ENCODE measurements at regions not wholly inside any gene's neighbourhood (a gene's known extent, or its start where the extent isn't known, plus 50 kb on each side); places are given as distances from the start of the nearest gene placed in this dataset.

GRCh38 chr10:78768876-78769275 lies 299.9 kb upstream of the ZMIZ1 start:
- TF ChIP-seq, protein P1, sequence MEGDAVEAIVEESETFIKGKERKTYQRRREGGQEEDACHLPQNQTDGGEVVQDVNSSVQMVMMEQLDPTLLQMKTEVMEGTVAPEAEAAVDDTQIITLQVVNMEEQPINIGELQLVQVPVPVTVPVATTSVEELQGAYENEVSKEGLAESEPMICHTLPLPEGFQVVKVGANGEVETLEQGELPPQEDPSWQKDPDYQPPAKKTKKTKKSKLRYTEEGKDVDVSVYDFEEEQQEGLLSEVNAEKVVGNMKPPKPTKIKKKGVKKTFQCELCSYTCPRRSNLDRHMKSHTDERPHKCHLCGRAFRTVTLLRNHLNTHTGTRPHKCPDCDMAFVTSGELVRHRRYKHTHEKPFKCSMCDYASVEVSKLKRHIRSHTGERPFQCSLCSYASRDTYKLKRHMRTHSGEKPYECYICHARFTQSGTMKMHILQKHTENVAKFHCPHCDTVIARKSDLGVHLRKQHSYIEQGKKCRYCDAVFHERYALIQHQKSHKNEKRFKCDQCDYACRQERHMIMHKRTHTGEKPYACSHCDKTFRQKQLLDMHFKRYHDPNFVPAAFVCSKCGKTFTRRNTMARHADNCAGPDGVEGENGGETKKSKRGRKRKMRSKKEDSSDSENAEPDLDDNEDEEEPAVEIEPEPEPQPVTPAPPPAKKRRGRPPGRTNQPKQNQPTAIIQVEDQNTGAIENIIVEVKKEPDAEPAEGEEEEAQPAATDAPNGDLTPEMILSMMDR (IDR thresholded peaks at IDR 0.05), result no peak
- TF ChIP-seq POLR2A (IDR thresholded peaks at IDR 0.05), result no peak
